Mesenchymal stem cell (in vitro differentiated cells and primary cell): ENCODE measurements at regions not wholly inside any gene's neighbourhood (a gene's known extent, or its start where the extent isn't known, plus 50 kb on each side); places are given as distances from the start of the nearest gene placed in this dataset.
A peak's percentile ranks its signal among the peaks of the same experiment; 100 is the strongest.

ENCODE experiments used
- DNase-seq: peaks from one replicate; pipeline ENCODE4 v3.0.0-alpha.2; 2013
- H2AFZ ChIP-seq: one replicate; pipeline ENCODE4 v1.6.1; 2013; ENCODE audit warnings: low read depth, mild to moderate bottlenecking, control low read depth, inconsistent platforms, low read length, moderate library complexity
- H2AK5ac ChIP-seq: 2 replicates; pipeline ENCODE4 v1.6.1; 2013; ENCODE audit warnings: low read length, moderate library complexity, mild to moderate bottlenecking, inconsistent platforms; ENCODE audit not compliant: severe bottlenecking
- H2BK120ac ChIP-seq: one replicate; pipeline ENCODE4 v1.6.1; 2013; ENCODE audit warnings: low read depth, mild to moderate bottlenecking, inconsistent platforms, low read length, moderate library complexity
- H2BK12ac ChIP-seq, 2 experiments: one replicate each; pipeline ENCODE4 v1.6.1; 2013; ENCODE audit warnings: inconsistent platforms in 2 of 2, low read length in 2 of 2, mild to moderate bottlenecking in 2 of 2, moderate library complexity in 2 of 2, control low read depth in 1 of 2
- H2BK15ac ChIP-seq: one replicate; pipeline ENCODE4 v1.6.1; 2013; ENCODE audit warnings: mild to moderate bottlenecking, low read depth, inconsistent platforms; ENCODE audit not compliant: poor library complexity, severe bottlenecking
- H2BK5ac ChIP-seq: 2 replicates; pipeline ENCODE4 v1.6.1; 2013; ENCODE audit warnings: low read depth, mild to moderate bottlenecking, low read length, control low read depth, inconsistent platforms; ENCODE audit not compliant: poor library complexity, severe bottlenecking
- H3K14ac ChIP-seq, 2 experiments: one replicate each; pipeline ENCODE4 v1.6.1; 2013; ENCODE audit warnings: inconsistent platforms in 2 of 2, low read length in 2 of 2, control low read depth in 1 of 2, mild to moderate bottlenecking in 1 of 2, moderate library complexity in 1 of 2
- H3K18ac ChIP-seq, 2 experiments: one replicate each; pipeline ENCODE4 v1.6.1; 2013; ENCODE audit warnings: inconsistent platforms in 2 of 2, low read length in 2 of 2, control low read depth in 1 of 2, low read depth in 1 of 2, mild to moderate bottlenecking in 1 of 2
- H3K23ac ChIP-seq, 2 experiments: one replicate each; pipeline ENCODE4 v1.6.1; 2013; ENCODE audit warnings: inconsistent platforms in 2 of 2, low read length in 2 of 2, mild to moderate bottlenecking in 2 of 2, moderate library complexity in 2 of 2, control low read depth in 1 of 2
- H3K27ac ChIP-seq: 2 replicates; pipeline ENCODE4 v1.5.1; 2013; ENCODE audit warnings: mild to moderate bottlenecking, moderate library complexity, low read length, control low read depth, inconsistent platforms; ENCODE audit not compliant: poor library complexity, severe bottlenecking
- H3K27me3 ChIP-seq, 2 experiments: 2 replicates each; pipeline versions ENCODE4 v1.6.1 to v1.7.0; 2013; ENCODE audit warnings: low read length in 2 of 2, mild to moderate bottlenecking in 2 of 2, moderate library complexity in 2 of 2, control low read depth in 1 of 2, inconsistent platforms in 1 of 2; ENCODE audit not compliant: control insufficient read depth in 1 of 2, insufficient read depth in 1 of 2
- H3K36me3 ChIP-seq, 2 experiments: 2 replicates each; pipeline versions ENCODE4 v1.6.1 to v1.7.0; 2013; ENCODE audit warnings: low read length in 2 of 2, control low read depth in 1 of 2, inconsistent platforms in 1 of 2, low read depth in 1 of 2, mild to moderate bottlenecking in 1 of 2; ENCODE audit not compliant: insufficient read depth in 2 of 2, control insufficient read depth in 1 of 2
- H3K4ac ChIP-seq, 2 experiments: one replicate each; pipeline ENCODE4 v1.6.1; 2013; ENCODE audit warnings: inconsistent platforms in 2 of 2, low read length in 2 of 2, mild to moderate bottlenecking in 2 of 2, moderate library complexity in 2 of 2, control low read depth in 1 of 2, low read depth in 1 of 2
- H3K4me1 ChIP-seq: 2 replicates; pipeline ENCODE4 v1.6.1; 2013; ENCODE audit warnings: low read depth, low read length, control low read depth; ENCODE audit not compliant: control insufficient read depth, insufficient read depth
- H3K4me2 ChIP-seq: 2 replicates; pipeline ENCODE4 v1.6.1; 2013; ENCODE audit warnings: low read length, mild to moderate bottlenecking, inconsistent platforms; ENCODE audit not compliant: poor library complexity, severe bottlenecking
- H3K4me3 ChIP-seq, 2 experiments: 2 replicates each; pipeline versions ENCODE4 v1.5.1 to v1.7.0; 2013; ENCODE audit warnings: low read length in 2 of 2, mild to moderate bottlenecking in 2 of 2, control low read depth in 1 of 2, low read depth in 1 of 2; ENCODE audit not compliant: insufficient read depth in 1 of 2
- H3K79me1 ChIP-seq: replicated peaks from 2 replicates; pipeline ENCODE4 v1.6.1; 2013; ENCODE audit warnings: mild to moderate bottlenecking, control low read depth, low read length, inconsistent platforms; ENCODE audit not compliant: poor library complexity, severe bottlenecking
- H3K9ac ChIP-seq: 2 replicates; pipeline ENCODE4 v1.7.0; 2013; ENCODE audit warnings: mild to moderate bottlenecking, low read length, moderate library complexity
- H3K9me3 ChIP-seq: 2 replicates; pipeline ENCODE4 v1.7.0; 2013; ENCODE audit warnings: mild to moderate bottlenecking, low read length; ENCODE audit not compliant: control insufficient read depth
- H4K8ac ChIP-seq: one replicate; pipeline ENCODE4 v1.6.1; 2013; ENCODE audit warnings: inconsistent platforms, mild to moderate bottlenecking, low read length, moderate library complexity
- H4K91ac ChIP-seq: one replicate; pipeline ENCODE4 v1.6.1; 2013; ENCODE audit warnings: mild to moderate bottlenecking, low read length, inconsistent platforms
- WGBS: methylation state at CpG from one replicate; pipeline ENCODE4 v1.1.7; 2013; ENCODE audit warnings: mixed read lengths; 5-methylcytosine and 5-hydroxymethylcytosine counted together

DNA sequence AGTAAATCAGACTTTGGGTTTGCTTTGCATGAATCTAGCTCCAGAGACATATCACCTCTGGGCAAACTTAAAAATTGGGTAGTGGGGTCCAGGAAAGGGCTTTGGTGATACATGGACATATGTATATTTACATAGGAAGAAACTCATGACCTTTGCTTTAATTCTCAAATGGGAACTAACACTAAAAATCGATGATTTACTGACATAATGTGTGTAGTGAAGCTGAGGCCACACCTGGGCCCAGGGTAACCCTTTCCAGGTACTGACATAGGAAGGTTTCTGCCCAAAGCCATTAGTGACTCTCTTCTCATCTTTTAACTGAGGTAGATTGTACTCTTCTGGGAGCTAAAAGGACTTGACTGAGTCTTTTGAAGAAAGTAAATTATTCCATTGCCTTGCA lies 411.2 kb upstream of the TBL1XR1 start:
- Histone ChIP-seq H3K9me3 (peaks cover 11% of the 10 kb centered on the region), H3K4me2 (no peak overlapping the region), H3K36me3 (no peaks in the 10 kb centered on the region), H2AFZ (no peak overlapping the region), H3K14ac (no peak overlapping the region), H3K9ac (no peak overlapping the region), H3K18ac (no peak overlapping the region), H3K4ac (no peak overlapping the region), H3K4me1 (no peaks in the 10 kb centered on the region), H2AK5ac (no peak overlapping the region), H4K8ac (no peak overlapping the region), H3K79me1 (no peaks in the 10 kb centered on the region), H3K27ac (no peak overlapping the region), H2BK12ac (no peak overlapping the region), H3K4me3 (no peak overlapping the region), H2BK120ac (no peak overlapping the region), H2BK15ac (no peak overlapping the region), H4K91ac (no peak overlapping the region), H2BK5ac (no peak overlapping the region), H3K27me3 (no peaks in the 10 kb centered on the region), H3K23ac (no peak overlapping the region)
- no peak for DNase-seq
- 82% methylated on average over 1 of the region's 1 CpG for WGBS

DNA sequence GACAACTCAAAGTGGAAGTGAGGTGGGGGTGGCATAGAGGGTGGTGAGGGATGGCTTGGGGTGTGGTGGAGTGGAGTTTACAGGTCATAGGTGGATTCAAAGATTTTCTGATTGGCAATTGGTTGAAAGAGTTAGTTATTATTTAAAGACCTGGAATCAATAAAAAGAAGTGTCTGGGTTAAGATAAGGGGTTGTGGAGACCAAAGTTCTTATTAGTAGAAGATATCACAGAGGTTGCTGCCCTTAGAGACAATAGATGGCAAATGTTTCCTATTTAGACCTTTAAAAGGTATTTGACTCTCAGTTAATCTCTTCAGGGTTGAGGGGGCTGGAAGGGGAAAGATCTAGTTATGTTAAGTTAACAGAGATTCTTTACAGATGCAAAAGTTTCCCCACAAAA lies 412.3 kb upstream of the TBL1XR1 start:
- Histone ChIP-seq H3K36me3 (no peaks in the 10 kb centered on the region), H2BK5ac (no peak overlapping the region), H2BK12ac (no peak overlapping the region), H3K4me3 (no peak overlapping the region), H2AK5ac (no peak overlapping the region), H3K23ac (no peak overlapping the region), H3K18ac (no peak overlapping the region), H2BK120ac (no peak overlapping the region), H3K9ac (no peak overlapping the region), H4K91ac (no peak overlapping the region), H3K9me3 (peaks cover 18% of the 10 kb centered on the region), H3K79me1 (no peaks in the 10 kb centered on the region), H3K4ac (no peak overlapping the region), H3K27ac (no peak overlapping the region), H3K4me1 (no peaks in the 10 kb centered on the region), H2AFZ (no peak overlapping the region), H3K14ac (no peak overlapping the region), H4K8ac (no peak overlapping the region), H3K4me2 (no peak overlapping the region), H2BK15ac (no peak overlapping the region), H3K27me3 (no peaks in the 10 kb centered on the region)
- DNase-seq = no peak

DNA sequence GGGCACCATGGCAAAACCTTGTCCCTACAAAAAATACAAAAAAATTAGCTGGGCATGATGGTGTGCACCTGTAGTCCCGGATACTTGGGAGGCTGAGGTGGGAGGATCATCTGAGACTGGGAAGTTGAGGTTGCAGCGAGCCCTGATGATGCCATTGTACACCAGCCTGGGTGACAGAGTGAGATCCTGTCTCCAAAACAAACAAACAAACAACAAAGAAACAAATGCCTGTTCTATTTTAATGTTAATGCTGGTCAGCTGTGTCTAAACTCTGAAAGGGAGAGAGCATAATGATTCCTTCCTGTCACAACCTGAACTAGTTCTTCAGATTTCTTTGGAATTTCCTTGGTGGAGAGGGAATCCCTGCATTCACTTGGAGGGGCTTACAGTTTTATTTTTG lies 413.0 kb upstream of the TBL1XR1 start:
- peak overlapping the region in 1 of 2 experiments; percentile 12 for H3K18ac ChIP-seq
- no peak overlapping the region for H3K14ac ChIP-seq
- no CpG with 5 or more reads among the region's 2 CpGs for WGBS
- H3K9ac ChIP-seq = no peak overlapping the region
- no peak overlapping the region for H4K91ac ChIP-seq
- no peak overlapping the region for H3K4me3 ChIP-seq
- H3K79me1 ChIP-seq = no peaks in the 10 kb centered on the region
- no peak overlapping the region for H2AFZ ChIP-seq
- no peak for DNase-seq
- H3K4ac ChIP-seq = no peak overlapping the region
- no peak overlapping the region for H2BK15ac ChIP-seq
- H3K9me3 ChIP-seq = peaks cover 12% of the 10 kb centered on the region
- H4K8ac ChIP-seq = no peak overlapping the region
- no peaks in the 10 kb centered on the region for H3K4me1 ChIP-seq
- H3K4me2 ChIP-seq = no peak overlapping the region
- no peak overlapping the region for H3K23ac ChIP-seq
- no peak overlapping the region for H2BK5ac ChIP-seq
- H3K27ac ChIP-seq = no peak overlapping the region
- H2BK12ac ChIP-seq = no peak overlapping the region
- H3K27me3 ChIP-seq = no peaks in the 10 kb centered on the region
- H2BK120ac ChIP-seq = peak overlapping the region; percentile 34
- H3K36me3 ChIP-seq = no peaks in the 10 kb centered on the region
- H2AK5ac ChIP-seq = peak overlapping the region; percentile 48

DNA sequence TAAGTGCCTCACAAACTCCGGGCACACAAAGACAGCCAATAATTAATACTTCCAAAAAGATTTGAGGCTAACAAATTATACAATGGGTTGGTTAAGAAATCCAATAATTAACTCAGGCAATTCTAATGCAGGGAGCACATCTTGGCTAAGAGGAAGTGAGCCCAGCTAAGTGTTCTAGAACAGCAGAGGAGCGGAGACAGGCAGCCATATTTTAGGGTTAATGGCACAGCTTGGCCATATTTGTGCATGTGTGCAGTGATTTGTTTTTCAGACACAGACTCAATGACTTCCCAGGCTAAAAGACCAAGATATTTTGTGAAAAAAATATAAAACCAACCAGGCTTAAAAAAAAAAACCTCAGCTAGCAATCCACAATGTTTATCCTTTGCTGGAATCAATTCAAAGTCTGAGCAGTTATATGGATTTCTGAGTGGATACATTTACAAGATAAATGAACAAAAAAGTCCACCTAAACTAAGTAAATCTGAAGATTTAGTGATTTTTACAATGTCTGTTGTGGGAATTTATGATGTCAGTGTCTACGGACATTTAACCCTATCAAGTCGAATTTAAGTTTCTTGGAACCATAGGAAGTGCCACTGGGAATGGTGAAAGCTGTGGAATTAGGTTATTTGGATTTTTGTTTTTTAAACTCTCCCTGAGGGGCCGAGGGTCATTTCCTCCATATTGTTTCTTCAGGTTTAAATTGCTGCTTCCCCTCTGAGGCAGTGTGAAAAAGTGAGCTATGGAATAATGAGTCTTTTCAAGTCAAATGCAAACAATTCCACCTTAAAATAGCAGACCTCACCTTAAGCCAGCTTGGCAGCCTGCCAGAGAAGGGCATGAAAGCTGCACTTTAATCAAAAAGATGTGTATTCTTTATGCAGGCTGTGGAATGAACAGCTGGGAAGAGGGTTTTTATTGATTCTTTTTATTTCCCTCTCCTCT lies 413.7 kb upstream of the TBL1XR1 start:
- Histone ChIP-seq H3K18ac (peak overlapping the region; percentile 11 to 12), H3K4me1 (no peaks in the 10 kb centered on the region), H3K36me3 (no peaks in the 10 kb centered on the region), H4K91ac (no peak overlapping the region), H3K27ac (no peak overlapping the region), H3K14ac (no peak overlapping the region), H3K4me3 (no peak overlapping the region), H2BK15ac (no peak overlapping the region), H3K79me1 (no peaks in the 10 kb centered on the region), H2BK5ac (no peak overlapping the region), H3K9me3 (peaks cover 7% of the 10 kb centered on the region), H2AK5ac (no peak overlapping the region), H3K27me3 (no peaks in the 10 kb centered on the region), H3K4ac (no peak overlapping the region), H3K9ac (no peak overlapping the region), H4K8ac (no peak overlapping the region), H2AFZ (no peak overlapping the region), H2BK12ac (no peak overlapping the region), H2BK120ac (no peak overlapping the region), H3K23ac (no peak overlapping the region), H3K4me2 (no peak overlapping the region)
- 85% methylated on average over 4 of the region's 5 CpGs for WGBS
- DNase-seq = no peak
